ENCODE measurements at regions not wholly inside any gene's neighbourhood (a gene's known extent, or its start where the extent isn't known, plus 50 kb on each side); places are given as distances from the start of the nearest gene placed in this dataset.

- Histone ChIP-seq H3K36me3 (ENCODE audit: insufficient read depth, low read length) (no peaks in the 10 kb centered on the region), H2AFZ (ENCODE audit: low read depth, low read length) (no peak overlapping the region), H3K4me2 (ENCODE audit: low read length) (no peak overlapping the region), H4K20me1 (ENCODE audit: insufficient read depth) (no peaks in the 10 kb centered on the region), H3K27ac (ENCODE audit: low read length) (no peak overlapping the region), H3K27me3 (ENCODE audit: insufficient read depth, low read depth, low read length) (no peaks in the 10 kb centered on the region), H3K9me2 (ENCODE audit: insufficient read depth, low read length) (no peaks in the 10 kb centered on the region), H3K9ac (ENCODE audit: low read length) (no peak overlapping the region), H3F3A (ENCODE audit: insufficient read depth, low read length, poor library complexity, severe bottlenecking) (no peaks in the 10 kb centered on the region), H3K4me3 (ENCODE audit: low read length) (no peak overlapping the region), H3K79me2 (replicated peaks; ENCODE audit: insufficient read depth, low read length) (no peaks in the 10 kb centered on the region), H3K9me3 (ENCODE audit: low read length) (no peaks in the 10 kb centered on the region)
- TF ChIP-seq EZH2 (IDR thresholded peaks at IDR 0.05; ENCODE audit: borderline replicate concordance, insufficient read depth, low read length, poor library complexity, severe bottlenecking) (no peak), TAF1 (IDR thresholded peaks at IDR 0.05; ENCODE audit: low read depth) (no peak), MXI1 (conservative IDR thresholded peaks at IDR 0.05; ENCODE audit: poor library complexity, severe bottlenecking) (no peak), EP300 (conservative IDR thresholded peaks at IDR 0.05; ENCODE audit: poor library complexity, severe bottlenecking) (no peak), CTCF (IDR thresholded peaks at IDR 0.05; ENCODE audit: poor library complexity, severe bottlenecking) (no peak), REST (IDR thresholded peaks at IDR 0.05; ENCODE audit: borderline replicate concordance) (no peak), RAD21 (conservative IDR thresholded peaks at IDR 0.05) (no peak), SMC3 (conservative IDR thresholded peaks at IDR 0.05; ENCODE audit: poor library complexity) (no peak)
Observed at GRCh38 chr18:77803024-77803423, 553.4 kb downstream of the GALR1 start.

DNA sequence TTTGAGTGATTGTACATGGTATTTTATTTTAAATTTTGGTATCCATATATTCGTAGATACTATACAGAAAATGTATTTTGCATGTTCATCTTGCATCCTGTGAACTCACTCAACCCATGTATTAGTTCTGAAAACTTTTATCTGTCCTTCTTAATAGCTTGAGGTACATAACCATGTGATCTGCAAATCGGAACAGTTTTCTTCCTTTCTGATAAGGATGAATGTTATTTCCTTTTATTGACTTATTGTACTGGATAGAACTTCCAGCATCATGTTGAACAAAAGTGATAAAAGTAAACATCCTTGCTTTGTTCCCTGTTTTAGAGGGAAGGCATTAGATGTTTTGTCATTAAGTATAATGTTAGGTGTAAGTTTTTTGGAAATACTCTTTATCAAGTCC is 554.7 kb downstream of the GALR1 start:
- H3F3A ChIP-seq (ENCODE audit: insufficient read depth, low read length, poor library complexity, severe bottlenecking), result no peaks in the 10 kb centered on the region
- no peak overlapping the region for H2AFZ ChIP-seq (ENCODE audit: low read depth, low read length)
- TF ChIP-seq REST (IDR thresholded peaks at IDR 0.05; ENCODE audit: borderline replicate concordance) (no peak), EZH2 (IDR thresholded peaks at IDR 0.05; ENCODE audit: borderline replicate concordance, insufficient read depth, low read length, poor library complexity, severe bottlenecking) (no peak), CTCF (IDR thresholded peaks at IDR 0.05; ENCODE audit: poor library complexity, severe bottlenecking) (no peak), TAF1 (IDR thresholded peaks at IDR 0.05; ENCODE audit: low read depth) (no peak), SMC3 (conservative IDR thresholded peaks at IDR 0.05; ENCODE audit: poor library complexity) (no peak), RAD21 (conservative IDR thresholded peaks at IDR 0.05) (no peak), MXI1 (conservative IDR thresholded peaks at IDR 0.05; ENCODE audit: poor library complexity, severe bottlenecking) (no peak), EP300 (conservative IDR thresholded peaks at IDR 0.05; ENCODE audit: poor library complexity, severe bottlenecking) (no peak), POLR2AphosphoS5 (IDR thresholded peaks at IDR 0.05) (no peak)
- no peaks in the 10 kb centered on the region for H3K9me3 ChIP-seq (ENCODE audit: low read length)
- no peaks in the 10 kb centered on the region for H3K36me3 ChIP-seq (ENCODE audit: insufficient read depth, low read length)
- no peak overlapping the region for H3K9ac ChIP-seq (ENCODE audit: low read length)
- H3K4me3 ChIP-seq (ENCODE audit: low read length), result no peak overlapping the region
- H3K27ac ChIP-seq (ENCODE audit: low read length), result no peak overlapping the region
- H3K4me2 ChIP-seq (ENCODE audit: low read length), result no peak overlapping the region
- no peaks in the 10 kb centered on the region for H3K79me2 ChIP-seq (replicated peaks; ENCODE audit: insufficient read depth, low read length)
- H3K9me2 ChIP-seq (ENCODE audit: insufficient read depth, low read length), result no peaks in the 10 kb centered on the region
- no peaks in the 10 kb centered on the region for H4K20me1 ChIP-seq (ENCODE audit: insufficient read depth)
- H3K27me3 ChIP-seq (ENCODE audit: insufficient read depth, low read depth, low read length), result no peaks in the 10 kb centered on the region
